Lung (tissue), 11 donors: ENCODE measurements at regions not wholly inside any gene's neighbourhood (a gene's known extent, or its start where the extent isn't known, plus 50 kb on each side); places are given as distances from the start of the nearest gene placed in this dataset.

Experiments used
- ATAC-seq: fragments of 200-7000 bp; cut with Tn5 transposase; one replicate; pipeline ENCODE4 v1.9.1; 2020; ENCODE audit warnings: moderate number of reproducible peaks; ENCODE audit not compliant: insufficient read depth, low FRiP score
- DNase-seq, 3 donors: peaks; one replicate each; pipeline ENCODE4 v3.0.0-alpha.2; 2013 to 2017
- H3K27ac ChIP-seq, 2 donors: one replicate each; pipeline ENCODE4 v1.5.1; 2013; ENCODE audit warnings: mild to moderate bottlenecking in 2 of 2, moderate library complexity in 2 of 2, control low read depth in 1 of 2, inconsistent platforms in 1 of 2, low read depth in 1 of 2, low read length in 1 of 2
- H3K27me3 ChIP-seq, 3 donors: one replicate each; pipeline ENCODE4 v1.5.1; 2013; ENCODE audit warnings: low read length in 2 of 3; ENCODE audit not compliant: control insufficient read depth in 3 of 3, insufficient read depth in 3 of 3
- H3K36me3 ChIP-seq, 4 donors: one replicate each; pipeline ENCODE4 v1.5.1; 2013; ENCODE audit warnings: low read length in 4 of 4, mild to moderate bottlenecking in 1 of 4, moderate library complexity in 1 of 4; ENCODE audit not compliant: control insufficient read depth in 4 of 4, insufficient read depth in 4 of 4
- H3K4me1 ChIP-seq, 5 donors: one replicate each; pipeline ENCODE4 v1.5.1; 2013; ENCODE audit warnings: low read length in 5 of 5, mild to moderate bottlenecking in 2 of 5, moderate library complexity in 1 of 5; ENCODE audit not compliant: control insufficient read depth in 5 of 5, insufficient read depth in 5 of 5
- H3K4me3 ChIP-seq: one replicate; pipeline ENCODE4 v1.5.1; 2013; ENCODE audit warnings: mild to moderate bottlenecking, control low read depth, moderate library complexity
- H3K9ac ChIP-seq, 2 donors: one replicate each; pipeline ENCODE4 v1.5.1; 2013; ENCODE audit warnings: low read length in 2 of 2, control low read depth in 1 of 2; ENCODE audit not compliant: insufficient read depth in 1 of 2
- H3K9me3 ChIP-seq, 4 donors: one replicate each; pipeline ENCODE4 v1.5.1; 2013; ENCODE audit warnings: low read length in 3 of 4, mild to moderate bottlenecking in 1 of 4, moderate library complexity in 1 of 4; ENCODE audit not compliant: control insufficient read depth in 4 of 4, insufficient read depth in 3 of 4
- WGBS, 2 donors: extraction: QIAGEN DNeasy Blood & Tissue Kit; methylation state at CpG; one replicate each; pipeline ENCODE4 v1.1.7; 2013; 5-methylcytosine and 5-hydroxymethylcytosine counted together
- TF ChIP-seq, protein P1 (sequence below): IDR thresholded peaks from 2 replicates; pipeline ENCODE4 v1.5.1; 2012; ENCODE audit warnings: mild to moderate bottlenecking; ENCODE audit errors: control extremely low read depth, extremely low read depth
- donor health status: control.
- donor health status: control.
- donor health status: Bipolar disorder and iron deficiency.
- donor health status: healthy.
- donor health status: DM: yes; HTN: yes; CAD: no.

GRCh38 chr9:118281772-118282171, 577.6 kb downstream of the TLR4 start:
- Histone ChIP-seq H3K4me3 (no peak overlapping the region), H3K4me1 (no peaks in the 10 kb centered on the region), H3K27ac (no peak overlapping the region), H3K27me3 (no peaks in the 10 kb centered on the region), H3K36me3 (no peaks in the 10 kb centered on the region), H3K9me3 (no peaks in the 10 kb centered on the region), H3K9ac (no peak overlapping the region)
- ATAC-seq (no peak), DNase-seq (no peak)
- TF ChIP-seq, protein P1, sequence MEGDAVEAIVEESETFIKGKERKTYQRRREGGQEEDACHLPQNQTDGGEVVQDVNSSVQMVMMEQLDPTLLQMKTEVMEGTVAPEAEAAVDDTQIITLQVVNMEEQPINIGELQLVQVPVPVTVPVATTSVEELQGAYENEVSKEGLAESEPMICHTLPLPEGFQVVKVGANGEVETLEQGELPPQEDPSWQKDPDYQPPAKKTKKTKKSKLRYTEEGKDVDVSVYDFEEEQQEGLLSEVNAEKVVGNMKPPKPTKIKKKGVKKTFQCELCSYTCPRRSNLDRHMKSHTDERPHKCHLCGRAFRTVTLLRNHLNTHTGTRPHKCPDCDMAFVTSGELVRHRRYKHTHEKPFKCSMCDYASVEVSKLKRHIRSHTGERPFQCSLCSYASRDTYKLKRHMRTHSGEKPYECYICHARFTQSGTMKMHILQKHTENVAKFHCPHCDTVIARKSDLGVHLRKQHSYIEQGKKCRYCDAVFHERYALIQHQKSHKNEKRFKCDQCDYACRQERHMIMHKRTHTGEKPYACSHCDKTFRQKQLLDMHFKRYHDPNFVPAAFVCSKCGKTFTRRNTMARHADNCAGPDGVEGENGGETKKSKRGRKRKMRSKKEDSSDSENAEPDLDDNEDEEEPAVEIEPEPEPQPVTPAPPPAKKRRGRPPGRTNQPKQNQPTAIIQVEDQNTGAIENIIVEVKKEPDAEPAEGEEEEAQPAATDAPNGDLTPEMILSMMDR: no peak
- WGBS, 2 donors: 53 to 59% methylated on average over 3 of the region's 3 CpGs

DNA sequence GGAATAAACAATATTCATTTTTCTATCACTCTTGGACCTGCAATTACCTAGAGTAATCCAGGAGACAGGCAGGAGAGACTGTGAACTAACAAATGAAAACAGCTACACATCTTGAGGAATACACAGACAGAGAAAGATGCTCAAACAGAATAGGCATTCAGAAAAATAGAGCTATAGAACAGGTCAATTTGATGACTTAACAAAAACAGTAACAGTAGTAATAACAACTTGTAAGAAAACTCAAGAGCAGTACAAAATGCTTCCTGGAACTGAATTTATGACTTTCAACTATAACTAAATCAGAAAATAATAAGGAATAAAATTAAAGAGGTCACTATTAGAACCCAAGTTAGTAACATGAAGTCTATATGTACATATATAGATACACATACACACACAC, 579.3 kb downstream of the TLR4 start:
- H3K9ac ChIP-seq: no peak overlapping the region
- no peaks in the 10 kb centered on the region for H3K9me3 ChIP-seq
- TF ChIP-seq, protein P1: no peak
- H3K36me3 ChIP-seq: no peaks in the 10 kb centered on the region
- H3K27ac ChIP-seq: no peak overlapping the region
- no peaks in the 10 kb centered on the region for H3K27me3 ChIP-seq
- no peak for DNase-seq
- ATAC-seq: no peak
- H3K4me3 ChIP-seq: no peak overlapping the region
- no peaks in the 10 kb centered on the region for H3K4me1 ChIP-seq

DNA sequence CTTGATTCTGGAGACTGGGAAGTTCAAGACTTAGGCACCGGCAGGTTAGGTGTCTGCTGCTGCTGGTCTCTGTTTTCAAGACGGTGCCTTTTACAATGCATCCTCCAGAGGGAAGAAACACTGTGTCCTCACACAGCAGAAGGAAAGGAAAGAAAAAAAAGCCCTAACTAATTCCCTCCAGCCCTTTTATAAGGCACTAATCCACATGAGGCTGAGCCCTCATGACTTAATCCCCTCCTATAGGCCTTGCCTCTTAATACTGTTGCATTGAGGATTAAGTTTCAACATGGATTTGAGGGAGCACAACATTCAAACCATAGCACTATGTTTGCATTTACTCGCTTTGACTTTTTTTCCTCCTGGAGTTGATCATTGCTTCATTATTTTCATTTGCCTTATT, 585.9 kb downstream of the TLR4 start:
- H3K9ac ChIP-seq: no peak overlapping the region
- no peaks in the 10 kb centered on the region for H3K36me3 ChIP-seq
- no peak overlapping the region for H3K4me3 ChIP-seq
- H3K27ac ChIP-seq: no peak overlapping the region
- TF ChIP-seq, protein P1: no peak
- ATAC-seq (no peak), DNase-seq (no peak)
- WGBS, 2 donors: 57 to 61% methylated on average over 3 of the region's 3 CpGs
- no peaks in the 10 kb centered on the region for H3K27me3 ChIP-seq
- H3K9me3 ChIP-seq: no peaks in the 10 kb centered on the region
- no peaks in the 10 kb centered on the region for H3K4me1 ChIP-seq

DNA sequence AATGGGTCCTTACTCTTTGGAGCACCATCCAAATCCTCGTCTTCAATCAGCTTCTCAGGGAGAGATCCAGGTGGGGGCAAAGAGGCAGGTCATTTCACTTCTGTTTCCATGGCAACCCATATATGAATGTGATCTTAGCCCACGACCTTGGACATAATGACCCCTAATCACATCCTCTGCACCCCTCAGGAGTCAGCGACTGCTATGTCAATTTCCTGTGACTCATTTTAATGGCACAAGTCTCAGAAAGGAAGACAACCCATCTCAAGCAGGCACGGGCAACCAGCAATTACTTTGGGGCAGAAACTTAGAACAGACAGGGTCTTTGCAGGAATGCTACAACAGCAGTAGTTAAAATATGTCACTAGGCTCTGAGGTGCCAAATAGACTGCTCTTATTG, 591.2 kb downstream of the TLR4 start:
- no peak for DNase-seq
- Histone ChIP-seq H3K27me3 (no peaks in the 10 kb centered on the region), H3K4me1 (no peaks in the 10 kb centered on the region), H3K27ac (no peak overlapping the region), H3K9me3 (no peaks in the 10 kb centered on the region), H3K9ac (no peak overlapping the region), H3K36me3 (no peaks in the 10 kb centered on the region), H3K4me3 (no peak overlapping the region)
- WGBS, 2 donors: 46 to 49% methylated on average over 4 of the region's 4 CpGs
- TF ChIP-seq, protein P1: no peak
- ATAC-seq: no peak
